ENCODE measurements at regions not wholly inside any gene's neighbourhood (a gene's known extent, or its start where the extent isn't known, plus 50 kb on each side); places are given as distances from the start of the nearest gene placed in this dataset.

DNA sequence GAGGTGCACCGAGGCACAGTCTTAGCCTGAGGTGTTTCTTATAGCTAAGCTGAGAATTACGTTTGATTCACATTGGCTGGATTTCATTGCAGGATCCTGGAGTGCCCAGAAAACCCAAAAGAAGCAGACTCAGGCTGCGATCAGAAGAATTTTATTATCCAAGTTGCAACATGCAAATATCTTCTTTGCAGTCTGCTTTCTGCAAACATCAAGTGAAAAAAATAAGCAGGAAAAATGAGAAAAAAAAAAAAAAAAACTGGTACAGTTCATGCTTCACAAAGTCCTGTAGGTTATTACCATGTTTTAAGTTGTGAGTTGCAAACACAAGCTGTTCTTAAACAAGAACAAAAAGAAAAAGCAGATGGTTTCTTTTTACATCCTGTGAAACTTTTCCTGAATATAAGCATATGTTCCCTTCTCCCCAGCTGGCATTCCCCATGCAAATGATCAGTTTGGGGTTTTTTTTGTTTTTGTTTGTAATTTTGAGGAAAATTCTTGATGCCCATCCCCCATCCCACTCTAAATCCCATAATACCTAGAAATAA lies 349.0 kb downstream of the CBLN4 start:
- no peaks in the 10 kb centered on the region for H3K27me3 Mint-ChIP-seq (ENCODE audit: low read depth)
- Histone ChIP-seq H3K27ac (ENCODE audit: insufficient read length, low read depth, low read length) (no peak overlapping the region), H3K4me1 (ENCODE audit: insufficient read depth, low read length) (no peaks in the 10 kb centered on the region; the same call in 1 of the 2 replicates), H3K79me2 (ENCODE audit: insufficient read depth, low read length) (no peaks in the 10 kb centered on the region), H3K27me3 (ENCODE audit: insufficient read depth, low read length) (no peaks in the 10 kb centered on the region), H4K20me1 (ENCODE audit: control insufficient read depth, insufficient read depth, insufficient read length) (no peaks in the 10 kb centered on the region), H2BK15ac (ENCODE audit: low read depth, low read length) (no peak overlapping the region), H4K91ac (ENCODE audit: insufficient read length, low read depth, low read length) (no peak overlapping the region), H3K4ac (ENCODE audit: low read depth, low read length) (no peak overlapping the region), H2BK12ac (ENCODE audit: insufficient read length, low read depth, low read length) (no peak overlapping the region), H3K79me1 (ENCODE audit: insufficient read depth, low read depth, low read length, poor library complexity, severe bottlenecking) (no peaks in the 10 kb centered on the region), H4K8ac (replicated peaks; ENCODE audit: insufficient read length, low read depth, low read length) (no peak overlapping the region), H4K5ac (ENCODE audit: insufficient read length, low read depth, low read length) (no peak overlapping the region), H2BK20ac (ENCODE audit: low read depth, low read length, poor library complexity, severe bottlenecking) (no peak overlapping the region), H2AFZ (ENCODE audit: low read length) (no peak overlapping the region), H3K14ac (ENCODE audit: insufficient read depth, low read length) (no peak overlapping the region), H3K23me2 (ENCODE audit: insufficient read length, low read depth, low read length, poor library complexity, severe bottlenecking) (no peaks in the 10 kb centered on the region), H2BK120ac (ENCODE audit: low read depth, low read length, poor library complexity, severe bottlenecking) (no peak overlapping the region), H3T11ph (ENCODE audit: low read length) (no peak overlapping the region), H3K56ac (ENCODE audit: insufficient read length, low read depth, low read length) (no peak overlapping the region), H2BK5ac (ENCODE audit: insufficient read length, low read length) (no peak overlapping the region), H3K9ac (ENCODE audit: extremely low read depth, insufficient read length, low read length) (no peak overlapping the region), H2AK5ac (ENCODE audit: insufficient read length, low read length) (no peak overlapping the region), H3K4me2 (ENCODE audit: insufficient read depth, insufficient read length, low read length) (no peak overlapping the region), H3K23ac (ENCODE audit: insufficient read length, low read depth, low read length) (no peak overlapping the region), H3K9me3 (ENCODE audit: control insufficient read depth, low read depth, low read length) (no peaks in the 10 kb centered on the region), H3K18ac (ENCODE audit: insufficient read length, low read depth, low read length) (no peak overlapping the region)
- no peak overlapping the region for H3K27ac Mint-ChIP-seq
- peaks cover 9 to 10% of the 10 kb centered on the region in 2 experiments for H3K4me1 Mint-ChIP-seq
- WGBS (ENCODE audit: extremely low coverage, insufficient read length, low lambda C conversion rate), result no CpG with 5 or more reads among the region's 3 CpGs
- DNase-seq, result no peak
- TF ChIP-seq, protein P1, sequence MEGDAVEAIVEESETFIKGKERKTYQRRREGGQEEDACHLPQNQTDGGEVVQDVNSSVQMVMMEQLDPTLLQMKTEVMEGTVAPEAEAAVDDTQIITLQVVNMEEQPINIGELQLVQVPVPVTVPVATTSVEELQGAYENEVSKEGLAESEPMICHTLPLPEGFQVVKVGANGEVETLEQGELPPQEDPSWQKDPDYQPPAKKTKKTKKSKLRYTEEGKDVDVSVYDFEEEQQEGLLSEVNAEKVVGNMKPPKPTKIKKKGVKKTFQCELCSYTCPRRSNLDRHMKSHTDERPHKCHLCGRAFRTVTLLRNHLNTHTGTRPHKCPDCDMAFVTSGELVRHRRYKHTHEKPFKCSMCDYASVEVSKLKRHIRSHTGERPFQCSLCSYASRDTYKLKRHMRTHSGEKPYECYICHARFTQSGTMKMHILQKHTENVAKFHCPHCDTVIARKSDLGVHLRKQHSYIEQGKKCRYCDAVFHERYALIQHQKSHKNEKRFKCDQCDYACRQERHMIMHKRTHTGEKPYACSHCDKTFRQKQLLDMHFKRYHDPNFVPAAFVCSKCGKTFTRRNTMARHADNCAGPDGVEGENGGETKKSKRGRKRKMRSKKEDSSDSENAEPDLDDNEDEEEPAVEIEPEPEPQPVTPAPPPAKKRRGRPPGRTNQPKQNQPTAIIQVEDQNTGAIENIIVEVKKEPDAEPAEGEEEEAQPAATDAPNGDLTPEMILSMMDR (conservative IDR thresholded peaks at IDR 0.05), result no peak
- no peak overlapping the region for H3K4me3 Mint-ChIP-seq
- peaks cover 0 to 3% of the 10 kb centered on the region in 2 experiments; a peak in 1 of 5 replicates for H3K9me3 Mint-ChIP-seq
- no peaks in the 10 kb centered on the region for H3K36me3 Mint-ChIP-seq (ENCODE audit: insufficient read depth in 1 of 3, low read depth in 3 of 3)

Measured in H9 (cell line).